ENCODE measurements at regions not wholly inside any gene's neighbourhood (a gene's known extent, or its start where the extent isn't known, plus 50 kb on each side); places are given as distances from the start of the nearest gene placed in this dataset.
"Not testable (repeated sequence)": the region's sequence is repeated elsewhere in the genome, so short reads cannot be mapped to it uniquely, and the experiment has no call there.

- DNase-seq, result peak; percentile 24
These were observed 153.6 kb downstream of the MAGEB17 start for GRCh38 chrX:16320765-16321355.

- no peak for DNase-seq
These were observed 166.2 kb downstream of the MAGEB17 start for GRCh38 chrX:16333453-16333852.

- DNase-seq, result no peak
These were observed 167.9 kb downstream of the MAGEB17 start for GRCh38 chrX:16335181-16335580.

GRCh38 chrX:16347968-16348670 is 180.8 kb downstream of the MAGEB17 start:
- DNase-seq, result no peak

GRCh38 chrX:16357902-16358301 is 190.6 kb downstream of the MAGEB17 start:
- DNase-seq, result no peak

- DNase-seq, result not testable (repeated sequence)
These were observed 192.8 kb downstream of the MAGEB17 start for GRCh38 chrX:16360056-16360455.

GRCh38 chrX:16368696-16369095 is 201.4 kb downstream of the MAGEB17 start:
- DNase-seq, result no peak

GRCh38 chrX:16376056-16376455 is 208.8 kb downstream of the MAGEB17 start:
- DNase-seq, result peak; percentile 4

GRCh38 chrX:16386126-16386525 is 218.8 kb downstream of the MAGEB17 start:
- no peak for DNase-seq

GRCh38 chrX:16392597-16392996 is 225.3 kb downstream of the MAGEB17 start:
- DNase-seq, result no peak

- no peak for DNase-seq
These were observed 227.0 kb downstream of the MAGEB17 start for GRCh38 chrX:16394290-16394689.

GRCh38 chrX:16403808-16404207 is 236.5 kb downstream of the MAGEB17 start:
- DNase-seq, result no peak

GRCh38 chrX:16416588-16416987 is 233.4 kb upstream of the S100G start:
- DNase-seq, result no peak

- no peak for DNase-seq
These were observed 231.3 kb upstream of the S100G start for GRCh38 chrX:16418650-16419049.

- no peak for DNase-seq
These were observed 222.3 kb upstream of the S100G start for GRCh38 chrX:16427668-16428067.

GRCh38 chrX:16429406-16429805 is 220.6 kb upstream of the S100G start:
- DNase-seq, result no peak

- no peak for DNase-seq
These were observed 218.7 kb upstream of the S100G start for GRCh38 chrX:16431266-16431665.

- no peak for DNase-seq
These were observed 216.9 kb upstream of the S100G start for GRCh38 chrX:16433021-16433420.

- DNase-seq, result no peak
These were observed 214.5 kb upstream of the S100G start for GRCh38 chrX:16435399-16435986.

GRCh38 chrX:16436348-16437188 is 213.4 kb upstream of the S100G start:
- peak; percentile 28 for DNase-seq

GRCh38 chrX:16440446-16440845 is 209.5 kb upstream of the S100G start:
- DNase-seq, result no peak

- DNase-seq, result no peak
These were observed 205.6 kb upstream of the S100G start for GRCh38 chrX:16444353-16444752.

- DNase-seq, result no peak
These were observed 204.7 kb upstream of the S100G start for GRCh38 chrX:16445166-16445752.
